ENCODE measurements at regions not wholly inside any gene's neighbourhood (a gene's known extent, or its start where the extent isn't known, plus 50 kb on each side); places are given as distances from the start of the nearest gene placed in this dataset.

- Histone ChIP-seq H3K4me2 (ENCODE audit: insufficient read depth, low read length) (no peak overlapping the region), H3K27ac (ENCODE audit: insufficient read depth, low read depth, low read length) (no peak overlapping the region), H3K9ac (replicated peaks; ENCODE audit: extremely low read depth, insufficient read depth, low read length) (no peak overlapping the region), H2AFZ (ENCODE audit: low read depth, low read length) (no peak overlapping the region), H3K79me2 (ENCODE audit: control insufficient read depth, insufficient read depth, low read length) (no peaks in the 10 kb centered on the region), H3K9me3 (replicated peaks; ENCODE audit: control insufficient read depth, insufficient read depth, low read length) (no peaks in the 10 kb centered on the region), H3K4me1 (ENCODE audit: control insufficient read depth, extremely low read depth, insufficient read depth, low read length) (no peaks in the 10 kb centered on the region), H3K4me3 (replicated peaks in 1 of 3; ENCODE audit: insufficient read depth in 1 of 3, low read depth in 1 of 3, low read length in 3 of 3) (no peak overlapping the region), H3K36me3 (ENCODE audit: control insufficient read depth in 2 of 2, extremely low read depth in 1 of 2, insufficient read depth in 2 of 2, low read length in 2 of 2) (no peaks in the 10 kb centered on the region), H3K27me3 (ENCODE audit: control insufficient read depth in 2 of 2, insufficient read depth in 2 of 2, low read length in 2 of 2) (no peaks in the 10 kb centered on the region), H3K9me1 (replicated peaks; ENCODE audit: control insufficient read depth, extremely low read depth, insufficient read depth, low read length) (no peaks in the 10 kb centered on the region), H4K20me1 (replicated peaks; ENCODE audit: control insufficient read depth, extremely low read depth, insufficient read depth, low read length) (no peaks in the 10 kb centered on the region)
- intact Hi-C loops (cut with micrococcal nuclease) (no loop called here), dilution Hi-C loops (cut with MboI; ENCODE audit: extremely low pct_ligation_motif_present, low sequenced_read_pairs) (no loop called here)
- DNase-seq (ENCODE audit: low read depth, low spot score) (no peak), FAIRE-seq (no peak)
- ChIA-PET POLR2A (no interaction called here), CTCF (no interaction called here)
- no TSS peak for BruUV-seq (replicated peaks)
- TF ChIP-seq MAX (IDR thresholded peaks at IDR 0.05; ENCODE audit: insufficient read depth, insufficient read length): no peak
- TF ChIP-seq POLR2AphosphoS5 (IDR thresholded peaks at IDR 0.05; ENCODE audit: insufficient read depth, low read depth, low read length): no peak
- TF ChIP-seq EZH2 (IDR thresholded peaks at IDR 0.05; ENCODE audit: borderline replicate concordance, low read depth, low read length, severe bottlenecking): no peak
- no peak for TF ChIP-seq JUN (IDR thresholded peaks at IDR 0.05; ENCODE audit: borderline replicate concordance, insufficient read depth, insufficient read length, low read depth)
- no peak for TF ChIP-seq POLR2A (IDR thresholded peaks at IDR 0.05; ENCODE audit: low read depth, low read length)
- TF ChIP-seq GATA2 (IDR thresholded peaks at IDR 0.05; ENCODE audit: insufficient read depth, insufficient read length, low read depth, low read length): no peak
- TF ChIP-seq FOS (IDR thresholded peaks at IDR 0.05; ENCODE audit: borderline replicate concordance, insufficient read depth, low read length): no peak
- no peak for TF ChIP-seq MYC (IDR thresholded peaks at IDR 0.05; ENCODE audit: low read depth, low read length)
- no peak for TF ChIP-seq CTCF (IDR thresholded peaks at IDR 0.05; ENCODE audit: extremely low read depth in 1 of 2, insufficient read depth in 1 of 2, low read depth in 1 of 2, low read length in 2 of 2)
These were observed 192.2 kb downstream of the RFPL4B start for GRCh38 chr6:112539355-112539754.

All from endothelial cell of umbilical vein (primary cell).